GM12875 (cell line): ENCODE measurements at regions not wholly inside any gene's neighbourhood (a gene's known extent, or its start where the extent isn't known, plus 50 kb on each side); places are given as distances from the start of the nearest gene placed in this dataset.
"Not testable (repeated sequence)": the region's sequence is repeated elsewhere in the genome, so short reads cannot be mapped to it uniquely, and the experiment has no call there.

Experiments used
- H3K4me3 ChIP-seq: one replicate; pipeline ENCODE4 v1.5.1; 2011; ENCODE audit warnings: low read depth, low read length, control low read depth
- TF ChIP-seq, protein P1 (sequence below): IDR thresholded peaks from 2 replicates; pipeline ENCODE4 v1.5.1; 2011; ENCODE audit warnings: low read depth, mild to moderate bottlenecking, control low read depth, inconsistent platforms, low read length, moderate library complexity, borderline replicate concordance; ENCODE audit not compliant: insufficient read depth

DNA sequence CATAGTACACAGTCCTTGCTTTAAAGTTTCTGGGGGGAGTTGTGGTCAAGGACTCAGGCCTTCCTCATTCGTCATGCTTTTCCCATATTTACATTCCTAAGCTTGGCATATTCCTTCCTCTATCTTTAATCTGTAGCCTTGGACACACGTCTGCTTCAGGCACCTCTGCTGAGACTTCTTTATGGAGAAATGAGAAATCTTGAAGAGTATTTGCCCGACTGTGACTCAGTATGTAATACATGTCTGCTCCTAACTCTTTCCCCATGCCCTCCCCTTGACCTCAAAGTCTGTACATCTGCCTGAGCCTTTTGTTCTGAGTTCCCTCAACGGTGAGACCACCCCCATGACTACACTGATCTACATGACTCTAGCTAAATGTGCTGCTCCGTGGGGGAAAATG, 246.1 kb downstream of the SI start:
- no peak overlapping the region for H3K4me3 ChIP-seq
- TF ChIP-seq, protein P1, sequence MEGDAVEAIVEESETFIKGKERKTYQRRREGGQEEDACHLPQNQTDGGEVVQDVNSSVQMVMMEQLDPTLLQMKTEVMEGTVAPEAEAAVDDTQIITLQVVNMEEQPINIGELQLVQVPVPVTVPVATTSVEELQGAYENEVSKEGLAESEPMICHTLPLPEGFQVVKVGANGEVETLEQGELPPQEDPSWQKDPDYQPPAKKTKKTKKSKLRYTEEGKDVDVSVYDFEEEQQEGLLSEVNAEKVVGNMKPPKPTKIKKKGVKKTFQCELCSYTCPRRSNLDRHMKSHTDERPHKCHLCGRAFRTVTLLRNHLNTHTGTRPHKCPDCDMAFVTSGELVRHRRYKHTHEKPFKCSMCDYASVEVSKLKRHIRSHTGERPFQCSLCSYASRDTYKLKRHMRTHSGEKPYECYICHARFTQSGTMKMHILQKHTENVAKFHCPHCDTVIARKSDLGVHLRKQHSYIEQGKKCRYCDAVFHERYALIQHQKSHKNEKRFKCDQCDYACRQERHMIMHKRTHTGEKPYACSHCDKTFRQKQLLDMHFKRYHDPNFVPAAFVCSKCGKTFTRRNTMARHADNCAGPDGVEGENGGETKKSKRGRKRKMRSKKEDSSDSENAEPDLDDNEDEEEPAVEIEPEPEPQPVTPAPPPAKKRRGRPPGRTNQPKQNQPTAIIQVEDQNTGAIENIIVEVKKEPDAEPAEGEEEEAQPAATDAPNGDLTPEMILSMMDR = no peak

DNA sequence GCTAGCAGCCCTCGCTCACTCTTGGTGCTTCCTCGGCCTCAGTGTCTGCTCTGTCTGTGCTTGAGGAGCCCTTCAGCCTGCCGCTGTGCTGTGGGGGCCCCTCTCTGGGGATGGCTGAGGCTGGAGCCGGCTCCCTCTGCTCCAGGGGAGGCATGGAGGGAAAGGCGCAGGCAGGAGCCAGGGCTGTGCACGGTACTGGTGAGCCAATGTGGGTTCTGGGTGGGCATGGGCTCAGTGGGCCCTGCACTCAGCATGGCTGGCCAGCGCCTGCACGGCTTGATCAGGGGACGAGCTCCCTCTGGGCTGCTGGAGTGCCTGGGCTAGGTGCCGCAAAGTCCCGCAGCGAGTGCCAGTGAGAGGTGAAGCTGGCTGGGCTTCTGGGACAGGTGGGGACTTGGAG, 260.0 kb downstream of the SI start:
- TF ChIP-seq, protein P1 = no peak
- no peak overlapping the region for H3K4me3 ChIP-seq

DNA sequence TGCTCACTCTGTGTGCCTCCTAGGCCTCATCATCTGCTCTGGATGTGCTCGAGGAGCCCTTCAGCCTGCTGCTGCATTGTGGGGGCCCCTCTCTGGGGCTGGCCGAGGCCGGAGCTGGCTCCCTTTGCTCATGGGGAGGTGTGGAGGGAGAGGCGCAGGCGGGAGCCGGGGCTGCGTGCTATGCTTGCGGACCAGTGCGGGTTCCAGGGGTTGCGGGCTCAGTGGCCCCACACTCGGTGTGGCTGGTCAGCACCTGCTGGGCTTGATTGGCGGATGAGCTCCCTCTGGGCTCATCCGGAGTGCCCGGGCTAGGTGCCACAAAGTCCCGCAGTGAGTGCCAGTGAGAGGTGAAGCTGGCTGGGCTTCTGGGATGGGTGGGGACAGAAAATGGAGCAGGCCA, 264.2 kb downstream of the SI start:
- TF ChIP-seq, protein P1 = no peak
- no peak overlapping the region for H3K4me3 ChIP-seq

DNA sequence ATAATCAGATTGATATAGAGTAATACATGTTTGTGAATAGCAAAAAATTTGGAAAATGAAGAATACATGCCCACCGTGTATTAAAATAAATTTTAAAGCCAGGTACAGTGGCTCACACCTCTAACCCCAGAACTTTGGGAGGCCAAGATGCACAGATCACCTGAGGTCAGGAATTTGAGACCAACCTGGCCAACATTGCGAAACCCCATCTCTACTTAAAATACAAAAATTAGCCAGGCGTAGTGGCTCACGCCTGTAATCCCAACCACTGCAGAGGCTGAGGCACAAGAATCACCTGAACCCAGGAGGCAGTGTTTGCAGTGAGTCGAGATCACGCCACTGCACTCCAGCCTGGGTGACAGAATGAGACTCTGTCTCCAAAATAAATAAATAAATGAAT, 266.3 kb downstream of the SI start:
- no peak overlapping the region for H3K4me3 ChIP-seq
- TF ChIP-seq, protein P1 = no peak

DNA sequence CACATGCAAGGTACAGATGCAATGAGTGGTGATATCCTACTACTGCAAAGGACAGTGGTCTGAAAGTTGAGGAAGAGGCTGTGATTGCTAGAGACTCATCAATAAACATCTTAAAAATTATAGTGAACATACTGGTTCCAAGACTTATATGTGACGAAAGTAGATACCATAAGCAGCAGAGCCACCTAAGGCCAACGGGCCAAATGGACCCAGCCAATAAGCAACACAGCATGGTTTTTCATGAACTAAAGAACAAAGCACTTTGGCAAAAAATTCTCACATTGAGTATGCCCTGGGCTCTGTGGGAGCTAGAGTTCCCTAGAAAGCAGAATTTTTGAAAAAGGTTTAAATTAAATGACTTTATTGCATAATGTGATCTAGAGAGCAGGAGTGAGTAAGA, 272.1 kb downstream of the SI start:
- H3K4me3 ChIP-seq = no peak overlapping the region
- TF ChIP-seq, protein P1 = no peak

DNA sequence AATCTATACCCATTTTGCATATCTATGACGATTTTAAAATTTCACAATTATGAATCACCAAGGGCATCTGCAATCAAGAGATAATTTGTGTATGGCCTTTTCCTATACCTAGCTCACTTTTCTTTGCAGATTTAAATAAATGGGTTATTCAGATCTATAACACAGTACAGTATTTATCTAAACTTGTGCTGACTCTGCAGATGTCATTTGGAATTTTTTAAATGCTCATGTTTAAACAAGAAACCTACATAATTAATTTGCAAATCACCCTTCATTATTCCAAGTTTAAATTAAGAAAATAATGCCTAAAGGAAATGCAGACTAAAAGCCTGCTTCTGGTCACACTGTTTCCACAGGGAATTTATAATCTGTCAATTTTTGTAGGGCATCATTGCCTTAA, 284.2 kb downstream of the SI start:
- H3K4me3 ChIP-seq = no peak overlapping the region
- TF ChIP-seq, protein P1 = no peak

DNA sequence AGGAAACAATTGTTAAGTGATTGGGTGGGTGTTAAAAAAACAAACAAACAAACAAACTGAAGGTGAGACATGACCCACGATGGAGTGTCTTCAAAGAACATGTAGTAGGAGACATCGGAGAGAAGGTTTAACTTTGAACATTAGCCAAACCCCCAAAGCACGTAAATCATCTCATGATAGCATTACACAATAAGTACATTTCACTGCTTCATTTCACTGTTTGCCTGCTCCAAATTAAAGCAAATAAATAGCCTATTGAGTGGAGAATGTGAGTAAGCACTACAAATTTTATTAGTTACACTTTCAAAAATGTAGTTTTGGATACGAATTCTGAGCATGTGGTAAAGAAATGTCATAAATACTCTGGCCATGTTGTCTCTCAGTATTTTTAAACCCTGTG, 287.0 kb downstream of the SI start:
- TF ChIP-seq, protein P1 = no peak
- H3K4me3 ChIP-seq = no peak overlapping the region

DNA sequence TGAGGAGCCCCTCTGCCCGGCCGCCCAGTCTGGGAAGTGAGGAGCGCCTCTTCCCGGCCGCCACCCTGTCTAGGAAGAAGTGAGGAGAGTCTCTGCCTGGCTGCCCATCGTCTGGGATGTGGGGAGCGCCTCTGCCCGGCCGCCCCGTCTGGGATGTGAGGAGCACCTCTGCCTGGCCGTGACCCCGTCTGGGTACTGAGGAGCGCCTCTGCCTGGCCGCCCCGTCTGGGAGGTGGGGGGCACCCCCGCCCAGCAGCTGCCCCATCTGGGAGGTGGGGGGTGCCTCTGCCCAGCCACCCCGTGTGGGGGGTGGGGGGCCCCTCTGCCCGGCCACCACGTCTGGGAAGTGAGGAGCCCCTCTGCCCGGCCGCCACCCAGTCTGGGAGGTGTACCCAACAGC, 293.9 kb downstream of the SI start:
- not testable (repeated sequence) for H3K4me3 ChIP-seq
